ENCODE measurements at regions not wholly inside any gene's neighbourhood (a gene's known extent, or its start where the extent isn't known, plus 50 kb on each side); places are given as distances from the start of the nearest gene placed in this dataset.

- DNase-seq (ENCODE audit: low read depth in 2 of 2) = no peak
Measured at GRCh38 chr13:77838271-77838670, 80.4 kb downstream of the EDNRB start.

DNA sequence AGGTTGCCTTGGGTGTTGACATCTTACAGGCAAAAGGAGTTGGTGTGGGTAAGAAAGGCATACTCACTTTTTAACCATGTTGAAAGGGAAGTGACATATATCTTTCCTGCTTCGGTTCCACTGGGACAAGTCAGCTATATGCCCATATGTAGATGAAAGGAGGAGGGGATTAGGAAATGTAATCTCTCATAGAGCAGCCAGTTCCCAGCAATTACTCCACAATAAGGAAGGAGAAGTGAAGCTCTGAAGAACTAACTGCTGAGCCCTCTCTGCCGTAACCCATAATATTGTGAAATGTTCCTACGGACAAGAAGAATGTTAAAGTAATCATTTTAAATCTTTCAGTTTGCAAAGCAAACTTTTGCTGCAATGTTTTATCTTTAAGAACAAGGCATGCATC is 82.2 kb downstream of the EDNRB start:
- no peak for DNase-seq (ENCODE audit: low read depth in 2 of 2)

- no peak for DNase-seq (ENCODE audit: low read depth in 2 of 2)
Measured at GRCh38 chr13:77833331-77833863, 85.2 kb downstream of the EDNRB start.

DNA sequence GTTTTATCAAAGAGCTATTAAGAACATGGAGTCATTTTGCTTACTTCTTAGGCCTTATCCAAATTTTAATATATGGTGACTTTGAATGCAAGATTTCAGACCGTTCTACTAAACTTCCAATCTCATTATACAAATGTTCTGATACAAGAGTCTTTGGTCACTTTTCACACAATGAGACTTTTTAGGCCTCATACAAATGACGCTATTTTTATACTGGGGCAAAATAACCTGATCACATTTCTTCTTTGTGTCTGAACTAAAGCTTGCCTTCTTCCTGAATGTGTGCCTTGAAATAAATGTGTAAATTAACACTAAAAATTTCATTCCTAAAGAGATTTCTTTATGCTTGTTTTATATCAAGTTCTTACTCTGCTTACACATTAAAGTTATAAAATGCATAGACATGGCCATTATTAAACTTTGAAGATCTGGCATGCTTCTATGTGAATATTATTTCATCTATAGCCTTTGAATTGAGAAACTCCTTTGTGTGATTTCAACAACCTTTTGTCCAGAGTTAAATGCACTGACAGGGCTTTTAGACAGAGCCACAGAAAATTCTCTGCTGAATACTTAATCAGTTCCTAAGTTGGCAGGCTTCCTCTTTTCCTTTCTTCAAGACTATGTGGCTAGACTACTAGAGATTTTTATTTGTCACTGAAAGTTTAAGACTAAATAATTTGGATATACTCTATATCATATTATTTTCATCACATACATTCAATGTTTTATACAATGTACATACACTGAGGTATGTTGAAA is 86.1 kb downstream of the EDNRB start:
- no peak for DNase-seq (ENCODE audit: low read depth in 2 of 2)

GRCh38 chr13:77831866-77832265 is 86.8 kb downstream of the EDNRB start:
- no peak for DNase-seq (ENCODE audit: low read depth in 2 of 2)

DNA sequence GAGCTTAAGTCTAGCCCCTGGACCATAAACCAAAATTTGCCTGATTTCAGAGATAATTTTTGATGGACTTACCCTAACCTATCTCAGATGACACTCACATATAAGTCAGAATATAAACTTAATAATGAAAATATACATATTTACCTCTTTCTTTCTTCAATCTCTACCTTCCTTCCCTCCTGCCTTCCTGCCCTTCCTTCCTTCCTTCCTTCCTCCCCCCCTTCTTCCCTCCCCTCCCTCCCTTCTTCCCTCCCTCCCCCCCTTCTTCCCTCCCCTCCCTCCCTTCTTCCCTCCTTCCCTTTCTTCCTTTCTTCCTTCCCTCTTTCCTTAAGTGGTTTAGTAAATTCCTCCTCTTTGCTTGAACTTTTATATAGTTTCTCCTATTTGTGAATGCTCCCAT is 88.7 kb downstream of the EDNRB start:
- DNase-seq (ENCODE audit: low read depth in 2 of 2) = no peak

DNA sequence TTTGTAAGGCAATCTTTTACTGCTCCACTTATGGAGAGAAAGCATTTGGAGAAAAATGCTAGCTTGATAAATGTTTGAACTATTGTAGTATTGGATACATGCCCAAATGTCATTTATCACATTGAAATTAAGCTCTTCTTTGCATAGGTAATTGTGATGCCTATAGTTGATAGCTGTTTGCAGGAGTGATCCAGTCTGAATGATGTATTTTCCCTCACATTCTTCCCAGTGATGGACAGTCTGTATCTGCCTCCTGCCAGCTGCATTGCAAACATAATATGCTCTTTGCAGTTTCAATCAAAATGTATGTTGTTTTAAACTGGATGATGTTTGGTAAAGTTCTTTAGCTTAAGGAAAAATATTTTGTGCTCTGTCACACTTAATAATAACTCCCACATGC is 89.8 kb downstream of the EDNRB start:
- DNase-seq (ENCODE audit: low read depth in 2 of 2) = no peak

DNA sequence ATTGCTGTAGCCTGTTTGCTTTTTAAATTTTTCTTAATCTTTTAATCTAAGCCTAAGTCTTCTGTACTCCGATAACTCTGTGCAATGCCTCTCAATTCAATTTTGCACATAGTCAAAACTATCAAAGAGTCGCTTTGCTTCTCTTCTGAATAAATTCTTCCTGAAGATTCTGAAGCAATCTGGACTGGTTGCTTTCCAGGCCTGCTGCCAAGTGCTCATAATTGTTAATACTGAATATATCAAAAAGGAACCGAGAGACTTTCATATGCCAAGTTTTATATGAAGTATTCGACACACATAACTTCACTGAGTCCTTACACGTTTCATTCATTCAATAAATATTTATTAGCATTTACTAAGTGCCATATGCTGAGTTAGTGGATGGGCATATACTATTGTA is 91.3 kb downstream of the EDNRB start:
- DNase-seq (ENCODE audit: low read depth in 2 of 2) = no peak

GRCh38 chr13:77820431-77821149 is 98.0 kb downstream of the EDNRB start:
- DNase-seq (ENCODE audit: low read depth in 2 of 2) = peak in 1 of 2 donors; percentile 3

GRCh38 chr13:77817521-77817920 is 101.1 kb downstream of the EDNRB start:
- no peak for DNase-seq (ENCODE audit: low read depth in 2 of 2)

GRCh38 chr13:77815330-77815729 is 103.3 kb downstream of the EDNRB start:
- DNase-seq (ENCODE audit: low read depth in 2 of 2) = no peak

All from dermis microvascular lymphatic vessel endothelial cell (primary cell).